ENCODE measurements at regions not wholly inside any gene's neighbourhood (a gene's known extent, or its start where the extent isn't known, plus 50 kb on each side); places are given as distances from the start of the nearest gene placed in this dataset.
"Not testable (repeated sequence)": the region's sequence is repeated elsewhere in the genome, so short reads cannot be mapped to it uniquely, and the experiment has no call there.

DNA sequence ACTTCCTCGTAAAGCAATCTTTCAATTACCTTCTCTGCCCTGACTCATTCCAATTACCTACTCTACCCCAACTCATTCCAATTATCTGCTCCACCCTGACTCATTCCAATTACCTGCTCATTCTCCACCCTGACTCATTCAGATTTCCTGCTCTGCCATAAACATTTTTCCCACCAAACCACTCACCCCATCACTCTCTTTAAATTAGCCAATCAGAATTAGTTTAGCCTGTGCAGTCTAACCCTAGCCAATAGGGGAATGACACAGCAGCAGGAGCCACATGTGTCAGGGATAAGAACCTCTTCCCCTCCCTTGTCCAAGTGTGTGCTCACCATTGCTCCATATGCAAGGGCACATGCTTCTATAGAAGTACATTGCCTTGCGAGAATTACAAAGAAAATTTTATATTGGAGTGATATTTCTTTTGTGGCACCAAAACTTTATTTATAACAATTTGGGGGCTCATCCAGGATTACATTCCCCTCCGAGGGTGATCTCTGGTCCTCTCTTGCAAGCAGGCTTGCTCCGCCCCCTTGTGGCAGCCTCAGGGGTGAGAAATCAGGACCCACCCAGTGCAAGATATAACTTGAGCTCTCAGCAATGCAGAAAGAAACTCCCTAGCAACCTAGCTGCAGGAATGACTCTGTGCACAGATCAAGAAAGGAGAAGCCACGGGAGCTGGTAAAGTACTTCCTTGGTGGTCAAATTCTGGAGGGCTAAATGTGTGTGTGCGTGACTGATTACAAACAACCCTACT is 551.9 kb upstream of the EYS start:
- not testable (repeated sequence) for ATAC-seq (replicated peaks; ENCODE audit: extremely low read depth, poor library complexity, severe bottlenecking); H3K4me3 Mint-ChIP-seq; H3K27ac Mint-ChIP-seq (ENCODE audit: low read depth); DNase-seq (ENCODE audit: low spot score in 2 of 2); H3K36me3 Mint-ChIP-seq (ENCODE audit: insufficient read depth); H3K4me1 Mint-ChIP-seq; H3K27me3 Mint-ChIP-seq
- peaks cover 20% of the 10 kb centered on the region for H3K9me3 Mint-ChIP-seq

GRCh38 chr6:66245231-66245630 is 538.2 kb upstream of the EYS start:
- no peak overlapping the region for H3K27ac Mint-ChIP-seq (ENCODE audit: low read depth)
- no peaks in the 10 kb centered on the region for H3K36me3 Mint-ChIP-seq (ENCODE audit: insufficient read depth)
- ATAC-seq (replicated peaks; ENCODE audit: extremely low read depth, poor library complexity, severe bottlenecking) (no peak), DNase-seq (ENCODE audit: low spot score in 2 of 2) (no peak)
- no peaks in the 10 kb centered on the region for H3K4me1 Mint-ChIP-seq
- no peak overlapping the region for H3K4me3 Mint-ChIP-seq
- no peaks in the 10 kb centered on the region for H3K27me3 Mint-ChIP-seq
- H3K9me3 Mint-ChIP-seq: peaks cover 23% of the 10 kb centered on the region

DNA sequence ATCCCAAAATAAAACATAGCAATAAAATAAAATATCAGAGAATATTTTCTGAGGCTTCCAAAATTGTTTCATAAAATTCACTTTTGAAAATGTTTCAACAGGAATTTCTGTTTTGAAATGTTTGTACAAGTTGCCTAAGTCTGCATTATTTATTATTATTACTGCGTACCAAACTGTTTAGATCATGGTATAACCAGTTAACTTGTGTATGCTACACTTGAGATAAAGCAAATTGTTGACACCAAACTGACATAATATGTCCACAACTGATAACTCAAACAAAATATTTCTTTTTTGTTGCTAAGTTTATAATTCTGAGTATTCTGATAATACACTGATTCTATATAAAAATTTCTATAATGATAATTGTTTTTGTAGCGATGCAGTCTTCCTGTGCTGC is 531.8 kb upstream of the EYS start:
- no peak for ATAC-seq (replicated peaks; ENCODE audit: extremely low read depth, poor library complexity, severe bottlenecking)
- H3K36me3 Mint-ChIP-seq (ENCODE audit: insufficient read depth): no peaks in the 10 kb centered on the region
- peaks cover 18% of the 10 kb centered on the region for H3K9me3 Mint-ChIP-seq
- no peaks in the 10 kb centered on the region for H3K4me1 Mint-ChIP-seq
- DNase-seq (ENCODE audit: low spot score in 2 of 2): no peak
- H3K27ac Mint-ChIP-seq (ENCODE audit: low read depth): no peak overlapping the region
- no peaks in the 10 kb centered on the region for H3K27me3 Mint-ChIP-seq
- H3K4me3 Mint-ChIP-seq: no peak overlapping the region

GRCh38 chr6:66232890-66233289 is 525.9 kb upstream of the EYS start:
- H3K36me3 Mint-ChIP-seq (ENCODE audit: insufficient read depth): no peaks in the 10 kb centered on the region
- no peak overlapping the region for H3K27ac Mint-ChIP-seq (ENCODE audit: low read depth)
- H3K9me3 Mint-ChIP-seq: peaks cover 5% of the 10 kb centered on the region
- H3K27me3 Mint-ChIP-seq: no peaks in the 10 kb centered on the region
- no peaks in the 10 kb centered on the region for H3K4me1 Mint-ChIP-seq
- ATAC-seq (replicated peaks; ENCODE audit: extremely low read depth, poor library complexity, severe bottlenecking) (no peak), DNase-seq (ENCODE audit: low spot score in 2 of 2) (no peak)
- H3K4me3 Mint-ChIP-seq: no peak overlapping the region

- no peaks in the 10 kb centered on the region for H3K27me3 Mint-ChIP-seq
- no peak for DNase-seq (ENCODE audit: low spot score in 2 of 2)
- H3K9me3 Mint-ChIP-seq: no peaks in the 10 kb centered on the region
- H3K36me3 Mint-ChIP-seq (ENCODE audit: insufficient read depth): no peaks in the 10 kb centered on the region
- H3K27ac Mint-ChIP-seq (ENCODE audit: low read depth): no peak overlapping the region
- no peak for ATAC-seq (replicated peaks; ENCODE audit: extremely low read depth, poor library complexity, severe bottlenecking)
- H3K4me1 Mint-ChIP-seq: no peaks in the 10 kb centered on the region
- no peak overlapping the region for H3K4me3 Mint-ChIP-seq
Measured at GRCh38 chr6:66230591-66230990, 523.6 kb upstream of the EYS start.

DNA sequence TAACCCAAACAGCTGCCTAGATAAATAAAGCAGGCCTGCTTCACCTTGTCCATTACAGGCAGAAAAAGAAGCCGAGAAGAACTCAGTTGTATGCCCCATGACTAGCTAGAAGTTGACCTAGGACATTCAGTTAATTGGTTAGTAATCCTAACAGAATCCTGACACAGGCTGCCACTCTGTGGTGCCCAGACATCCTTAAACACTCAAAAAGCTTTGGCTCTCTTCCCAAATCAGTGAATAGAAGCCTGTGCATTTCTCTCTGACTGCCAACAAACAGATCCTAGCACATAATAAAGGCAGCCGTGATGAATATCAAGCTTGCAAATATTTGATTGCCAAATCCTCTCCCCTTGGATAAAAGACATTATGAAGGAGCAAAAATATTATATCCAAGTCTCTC is 519.1 kb upstream of the EYS start:
- no peak overlapping the region for H3K27ac Mint-ChIP-seq (ENCODE audit: low read depth)
- no peak overlapping the region for H3K4me3 Mint-ChIP-seq
- no peaks in the 10 kb centered on the region for H3K36me3 Mint-ChIP-seq (ENCODE audit: insufficient read depth)
- ATAC-seq (replicated peaks; ENCODE audit: extremely low read depth, poor library complexity, severe bottlenecking): no peak
- no peak for DNase-seq (ENCODE audit: low spot score in 2 of 2)
- no peaks in the 10 kb centered on the region for H3K27me3 Mint-ChIP-seq
- H3K4me1 Mint-ChIP-seq: no peaks in the 10 kb centered on the region
- no peaks in the 10 kb centered on the region for H3K9me3 Mint-ChIP-seq

GRCh38 chr6:66210964-66211363 is 503.9 kb upstream of the EYS start:
- ATAC-seq (replicated peaks; ENCODE audit: extremely low read depth, poor library complexity, severe bottlenecking): no peak
- Mint-ChIP-seq H3K9me3 (peaks cover 8% of the 10 kb centered on the region), H3K4me3 (no peak overlapping the region), H3K4me1 (no peaks in the 10 kb centered on the region), H3K36me3 (ENCODE audit: insufficient read depth) (no peaks in the 10 kb centered on the region), H3K27me3 (no peaks in the 10 kb centered on the region), H3K27ac (ENCODE audit: low read depth) (no peak overlapping the region)
- DNase-seq (ENCODE audit: low spot score in 2 of 2): no peak

DNA sequence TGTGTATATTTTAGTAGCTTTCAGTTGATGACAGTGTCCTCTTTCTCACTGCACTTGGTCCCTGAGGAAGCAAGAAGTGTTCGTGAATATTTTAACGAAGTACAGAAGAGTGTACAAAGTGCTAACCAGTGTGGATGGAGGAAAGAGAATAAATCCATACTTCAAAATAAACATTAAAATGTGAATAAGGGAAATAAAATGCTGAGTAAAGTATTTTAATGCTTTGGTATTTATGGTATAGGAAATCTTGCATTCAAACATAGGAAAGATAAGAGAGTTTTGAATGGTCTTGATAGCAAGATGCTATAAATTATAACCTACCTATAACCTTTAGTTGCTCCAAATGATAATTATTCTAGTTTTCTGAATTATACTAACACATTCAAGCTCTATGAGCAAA is 493.4 kb upstream of the EYS start:
- Mint-ChIP-seq H3K4me3 (no peak overlapping the region), H3K27ac (ENCODE audit: low read depth) (no peak overlapping the region), H3K36me3 (ENCODE audit: insufficient read depth) (no peaks in the 10 kb centered on the region), H3K4me1 (no peaks in the 10 kb centered on the region), H3K27me3 (no peaks in the 10 kb centered on the region), H3K9me3 (peaks cover 5% of the 10 kb centered on the region)
- DNase-seq (ENCODE audit: low spot score in 2 of 2) (no peak), ATAC-seq (replicated peaks; ENCODE audit: extremely low read depth, poor library complexity, severe bottlenecking) (no peak)

GRCh38 chr6:66199171-66199570 is 492.1 kb upstream of the EYS start:
- Mint-ChIP-seq H3K4me3 (no peak overlapping the region), H3K27ac (ENCODE audit: low read depth) (no peak overlapping the region), H3K27me3 (no peaks in the 10 kb centered on the region), H3K9me3 (peaks cover 5% of the 10 kb centered on the region), H3K36me3 (ENCODE audit: insufficient read depth) (no peaks in the 10 kb centered on the region), H3K4me1 (no peaks in the 10 kb centered on the region)
- ATAC-seq (replicated peaks; ENCODE audit: extremely low read depth, poor library complexity, severe bottlenecking) (no peak), DNase-seq (ENCODE audit: low spot score in 2 of 2) (no peak)

GRCh38 chr6:66198062-66198624 is 491.1 kb upstream of the EYS start:
- ATAC-seq (replicated peaks; ENCODE audit: extremely low read depth, poor library complexity, severe bottlenecking): no peak
- Mint-ChIP-seq H3K4me1 (no peaks in the 10 kb centered on the region), H3K9me3 (peaks cover 5% of the 10 kb centered on the region), H3K27me3 (no peaks in the 10 kb centered on the region), H3K4me3 (no peak overlapping the region), H3K27ac (ENCODE audit: low read depth) (no peak overlapping the region), H3K36me3 (ENCODE audit: insufficient read depth) (no peaks in the 10 kb centered on the region)
- no peak for DNase-seq (ENCODE audit: low spot score in 2 of 2)

- DNase-seq (ENCODE audit: low spot score in 2 of 2) (no peak), ATAC-seq (replicated peaks; ENCODE audit: extremely low read depth, poor library complexity, severe bottlenecking) (no peak)
- no peak overlapping the region for H3K4me3 Mint-ChIP-seq
- no peaks in the 10 kb centered on the region for H3K36me3 Mint-ChIP-seq (ENCODE audit: insufficient read depth)
- H3K27me3 Mint-ChIP-seq: no peaks in the 10 kb centered on the region
- no peaks in the 10 kb centered on the region for H3K4me1 Mint-ChIP-seq
- H3K9me3 Mint-ChIP-seq: no peaks in the 10 kb centered on the region
- H3K27ac Mint-ChIP-seq (ENCODE audit: low read depth): no peak overlapping the region
Measured at GRCh38 chr6:66190858-66191257, 483.8 kb upstream of the EYS start.

GRCh38 chr6:66189915-66190314 is 482.9 kb upstream of the EYS start:
- Mint-ChIP-seq H3K27ac (ENCODE audit: low read depth) (no peak overlapping the region), H3K36me3 (ENCODE audit: insufficient read depth) (no peaks in the 10 kb centered on the region), H3K27me3 (no peaks in the 10 kb centered on the region), H3K4me1 (no peaks in the 10 kb centered on the region), H3K9me3 (peaks cover 5% of the 10 kb centered on the region), H3K4me3 (no peak overlapping the region)
- ATAC-seq (replicated peaks; ENCODE audit: extremely low read depth, poor library complexity, severe bottlenecking) (no peak), DNase-seq (ENCODE audit: low spot score in 2 of 2) (no peak)

DNA sequence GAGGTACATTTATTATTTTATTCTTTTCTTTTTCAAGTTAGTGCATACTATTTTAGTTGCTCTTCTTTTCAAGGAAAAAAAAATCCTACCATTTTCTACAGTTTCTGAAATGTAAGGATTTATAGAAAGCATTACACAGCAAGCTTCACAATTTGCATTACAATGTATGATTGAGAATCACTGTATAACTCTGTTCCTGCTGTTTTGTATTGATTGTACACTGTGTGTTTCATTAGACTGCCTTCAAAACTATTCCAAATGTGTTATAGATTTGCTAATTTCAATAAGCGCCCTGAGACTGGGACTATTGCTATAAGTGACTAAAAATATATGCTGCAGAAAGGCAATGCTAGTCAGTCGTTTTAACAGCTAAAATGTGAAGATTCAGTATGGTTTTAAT is 479.7 kb upstream of the EYS start:
- no peak overlapping the region for H3K4me3 Mint-ChIP-seq
- H3K27me3 Mint-ChIP-seq: no peaks in the 10 kb centered on the region
- H3K4me1 Mint-ChIP-seq: no peaks in the 10 kb centered on the region
- DNase-seq (ENCODE audit: low spot score in 2 of 2) (no peak), ATAC-seq (replicated peaks; ENCODE audit: extremely low read depth, poor library complexity, severe bottlenecking) (no peak)
- peaks cover 5% of the 10 kb centered on the region for H3K9me3 Mint-ChIP-seq
- H3K27ac Mint-ChIP-seq (ENCODE audit: low read depth): no peak overlapping the region
- no peaks in the 10 kb centered on the region for H3K36me3 Mint-ChIP-seq (ENCODE audit: insufficient read depth)

All from central memory CD8-positive, alpha-beta T cell (primary cell).